SK-N-MC (cell line): ENCODE measurements at regions not wholly inside any gene's neighbourhood (a gene's known extent, or its start where the extent isn't known, plus 50 kb on each side); places are given as distances from the start of the nearest gene placed in this dataset.
"Not testable (repeated sequence)": the region's sequence is repeated elsewhere in the genome, so short reads cannot be mapped to it uniquely, and the experiment has no call there.

Source experiments
- DNase-seq: peaks from one replicate; pipeline ENCODE4 v3.0.0-alpha.2; 2011; ENCODE audit warnings: low read depth, low spot score
- H3K27ac ChIP-seq: fragments of 200-600 bp; sonication (generic); 2 replicates; pipeline ENCODE4 v1.5.1; 2016; ENCODE audit warnings: mixed run types
- H3K36me3 ChIP-seq: fragments of 200-600 bp; sonication (generic); 2 replicates; pipeline ENCODE4 v1.6.1; 2017; ENCODE audit warnings: antibody characterized with exemption, low read length, mixed read lengths; ENCODE audit not compliant: insufficient read depth
- H3K4me3 ChIP-seq: fragments of 200-600 bp; sonication (generic); 2 replicates; pipeline ENCODE4 v1.5.1; 2016
- H3K9ac ChIP-seq: fragments of 200-600 bp; sonication (generic); 2 replicates; pipeline ENCODE4 v1.8.0; 2017; ENCODE audit warnings: mixed run types, mixed read lengths; ENCODE audit not compliant: insufficient read length
- H3K9me3 ChIP-seq: fragments of 200-600 bp; sonication (generic); 2 replicates; pipeline ENCODE4 v1.6.1; 2017; ENCODE audit warnings: low read depth, mild to moderate bottlenecking, antibody characterized with exemption, low read length, moderate library complexity, mixed read lengths
- EZH2 ChIP-seq: fragments of 200-600 bp; sonication (generic); IDR thresholded peaks from one replicate; pipeline ENCODE4 v1.6.1; 2017; ENCODE audit warnings: antibody characterized with exemption
- FOXP2 ChIP-seq: optimal IDR thresholded peaks from 2 replicates; pipeline ENCODE3; 2011; ENCODE audit warnings: mild to moderate bottlenecking, moderate library complexity; ENCODE audit not compliant: insufficient read depth; ENCODE audit errors: extremely low read length, control extremely low read depth
- POLR2AphosphoS5 ChIP-seq: IDR thresholded peaks from 2 replicates; pipeline ENCODE4 v1.6.1; 2012; ENCODE audit warnings: mild to moderate bottlenecking, low read depth, low read length, borderline replicate concordance

- DNase-seq, H3K9me3 ChIP-seq, H3K4me3 ChIP-seq, H3K27ac ChIP-seq, H3K9ac ChIP-seq, H3K36me3 ChIP-seq: not testable (repeated sequence)
Observed at GRCh38 chr7:63856466-63856865, 142.2 kb upstream of the ZNF722 start.

DNA sequence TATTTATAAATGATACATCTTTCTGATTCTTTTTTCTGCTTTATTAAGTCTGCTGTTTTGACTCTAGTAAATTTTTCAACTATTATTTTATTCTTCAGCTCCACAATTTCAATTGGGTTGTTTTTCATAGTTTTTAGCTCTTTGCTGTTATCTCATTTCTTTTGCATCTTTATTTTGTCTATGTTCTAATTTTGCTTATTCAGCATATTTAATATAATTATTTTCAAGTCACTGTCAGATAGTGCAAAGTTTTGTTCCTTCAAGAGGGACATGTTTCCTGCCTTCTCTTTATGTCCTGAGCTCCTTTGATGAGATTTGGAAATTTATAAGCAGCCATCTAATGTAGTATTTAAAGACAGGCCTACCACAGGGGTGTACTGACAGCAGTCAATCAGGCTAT lies 131.5 kb upstream of the ZNF722 start:
- Histone ChIP-seq H3K9ac (no peak overlapping the region), H3K27ac (no peak overlapping the region), H3K9me3 (no peaks in the 10 kb centered on the region), H3K4me3 (no peak overlapping the region), H3K36me3 (no peaks in the 10 kb centered on the region)
- TF ChIP-seq FOXP2 (no peak), EZH2 (no peak), POLR2AphosphoS5 (no peak)
- no peak for DNase-seq

GRCh38 chr7:63874242-63874641 lies 124.4 kb upstream of the ZNF722 start:
- H3K4me3 ChIP-seq, H3K9ac ChIP-seq, H3K9me3 ChIP-seq, DNase-seq, H3K27ac ChIP-seq, H3K36me3 ChIP-seq: not testable (repeated sequence)

DNA sequence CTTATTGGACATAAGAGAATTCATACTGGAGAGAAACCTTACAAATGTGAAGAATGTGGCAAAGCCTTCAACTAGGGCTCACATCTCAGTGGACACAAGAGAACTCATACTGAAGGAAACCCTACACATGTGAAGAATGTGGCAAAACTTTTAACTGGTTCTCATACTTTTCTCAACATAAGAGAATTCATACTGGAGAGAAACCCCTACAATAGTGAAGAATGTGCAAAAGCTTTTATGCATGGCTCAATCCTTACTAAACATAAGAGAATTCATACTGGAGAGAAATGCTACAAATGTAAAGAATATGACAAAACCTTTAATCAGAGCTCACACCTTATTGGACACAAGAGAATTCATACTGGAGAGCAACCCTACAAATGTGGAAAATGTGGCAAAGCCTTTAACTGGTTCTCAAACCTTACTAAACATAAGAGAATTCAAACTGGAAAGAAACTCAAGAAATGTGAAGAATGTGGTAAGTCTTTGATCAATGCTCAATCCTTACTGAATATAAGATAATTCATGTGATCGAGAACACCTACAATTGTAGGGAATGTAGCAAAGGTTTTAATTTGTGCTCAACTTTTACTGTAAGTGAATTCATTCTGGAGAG lies 121.8 kb upstream of the ZNF722 start:
- no peak overlapping the region for H3K27ac ChIP-seq
- TF ChIP-seq POLR2AphosphoS5 (no peak), EZH2 (no peak), FOXP2 (no peak)
- no peak overlapping the region for H3K4me3 ChIP-seq
- no peaks in the 10 kb centered on the region; the same call in 1 of the 2 replicates for H3K9me3 ChIP-seq
- H3K9ac ChIP-seq, result no peak overlapping the region
- no peak for DNase-seq
- H3K36me3 ChIP-seq, result no peaks in the 10 kb centered on the region

DNA sequence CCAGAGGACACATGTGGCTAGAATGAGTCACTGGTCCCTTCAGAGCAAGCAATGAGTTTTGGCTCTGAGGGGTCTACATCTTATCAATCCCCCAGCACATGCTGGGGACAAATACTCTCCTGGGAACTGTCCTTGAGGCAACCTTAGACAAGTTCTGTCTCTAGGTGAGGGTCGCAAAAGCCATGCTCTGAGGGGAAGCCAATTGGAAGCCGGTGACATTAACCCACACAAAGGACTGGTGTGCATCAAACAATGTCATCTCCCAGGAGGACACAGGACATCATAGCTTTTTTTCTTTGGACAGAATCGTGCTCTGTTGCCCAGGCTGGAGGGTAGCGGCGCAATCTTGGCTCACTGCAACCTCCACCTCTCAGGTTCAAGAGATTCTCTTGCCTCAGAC lies 111.6 kb upstream of the ZNF722 start:
- H3K4me3 ChIP-seq, result no peak overlapping the region
- no peaks in the 10 kb centered on the region for H3K9me3 ChIP-seq
- no peak for DNase-seq
- no peak for TF ChIP-seq POLR2AphosphoS5
- TF ChIP-seq EZH2, result no peak
- TF ChIP-seq FOXP2, result no peak
- H3K36me3 ChIP-seq, result no peaks in the 10 kb centered on the region
- H3K27ac ChIP-seq, result no peak overlapping the region
- no peak overlapping the region for H3K9ac ChIP-seq

- no peaks in the 10 kb centered on the region for H3K9me3 ChIP-seq
- DNase-seq, result no peak
- H3K27ac ChIP-seq, result no peak overlapping the region
- no peak overlapping the region for H3K9ac ChIP-seq
- no peaks in the 10 kb centered on the region for H3K36me3 ChIP-seq
- no peak overlapping the region for H3K4me3 ChIP-seq
- TF ChIP-seq POLR2AphosphoS5, result no peak
- no peak for TF ChIP-seq EZH2
- no peak for TF ChIP-seq FOXP2
Observed at GRCh38 chr7:63899691-63900393, 98.8 kb upstream of the ZNF722 start.

GRCh38 chr7:63900394-63901203 lies 98.0 kb upstream of the ZNF722 start:
- TF ChIP-seq FOXP2 (no peak), EZH2 (no peak), POLR2AphosphoS5 (no peak)
- H3K27ac ChIP-seq, result no peak overlapping the region
- no peaks in the 10 kb centered on the region for H3K36me3 ChIP-seq
- no peak overlapping the region for H3K9ac ChIP-seq
- H3K9me3 ChIP-seq, result no peaks in the 10 kb centered on the region
- DNase-seq, result no peak
- H3K4me3 ChIP-seq, result no peak overlapping the region

DNA sequence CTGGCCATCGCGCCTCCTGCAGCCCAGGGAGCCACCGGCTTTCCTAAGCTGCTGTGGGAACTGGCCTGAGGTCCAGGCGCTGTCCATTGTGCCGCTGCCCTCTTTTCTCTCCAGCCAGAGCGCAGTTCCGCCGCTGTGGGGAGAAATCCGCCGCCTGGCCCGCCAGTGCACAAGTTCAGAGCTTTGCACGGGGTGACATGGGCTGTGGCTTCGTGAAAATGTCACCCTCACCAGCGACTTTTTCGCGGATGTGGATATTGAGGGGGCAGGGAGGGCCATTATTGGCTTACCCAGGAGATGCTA lies 97.5 kb upstream of the ZNF722 start:
- not testable (repeated sequence) for H3K9me3 ChIP-seq, DNase-seq, H3K4me3 ChIP-seq, H3K36me3 ChIP-seq, H3K9ac ChIP-seq, H3K27ac ChIP-seq

DNA sequence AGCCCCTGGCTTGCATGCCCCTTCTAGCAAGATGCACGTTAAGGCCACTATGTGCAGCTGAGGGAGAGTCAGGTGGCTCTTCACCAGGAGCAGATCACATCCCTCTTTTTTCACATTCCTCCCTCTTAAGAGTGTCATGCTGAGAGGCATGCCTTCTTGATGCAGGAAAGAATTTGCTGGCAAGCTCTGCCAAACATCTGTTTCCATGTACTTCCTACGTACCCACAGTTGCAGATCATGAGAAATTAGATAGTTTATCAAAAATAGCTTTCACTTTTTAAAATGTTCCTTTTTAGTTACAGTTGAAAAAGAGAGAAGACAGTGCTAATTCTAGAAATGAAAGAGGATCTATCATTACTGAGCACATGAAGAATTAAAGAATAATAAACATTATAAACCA lies 79.7 kb upstream of the ZNF722 start:
- Histone ChIP-seq H3K9ac (no peak overlapping the region), H3K27ac (no peak overlapping the region), H3K9me3 (no peaks in the 10 kb centered on the region), H3K4me3 (no peak overlapping the region), H3K36me3 (no peaks in the 10 kb centered on the region)
- TF ChIP-seq FOXP2 (no peak), EZH2 (no peak), POLR2AphosphoS5 (no peak)
- no peak for DNase-seq
